OCI-LY7 (cell line): ENCODE measurements at regions not wholly inside any gene's neighbourhood (a gene's known extent, or its start where the extent isn't known, plus 50 kb on each side); places are given as distances from the start of the nearest gene placed in this dataset.

ENCODE experiments used
- EZH2phosphoT487 ChIP-seq: fragments of 200-600 bp; sonication (generic); IDR thresholded peaks from 2 replicates; pipeline ENCODE4 v1.6.1; 2018; ENCODE audit warnings: low read depth, borderline replicate concordance, mild to moderate bottlenecking, mixed run types, antibody characterized with exemption, low read length, moderate library complexity, mixed read lengths
- TF ChIP-seq, protein P1 (sequence below): fragments of 200-600 bp; sonication (generic); conservative IDR thresholded peaks from 2 replicates; pipeline ENCODE4 v1.5.1; 2014; ENCODE audit warnings: mild to moderate bottlenecking, antibody characterized with exemption, low read length, moderate library complexity, mixed read lengths

DNA sequence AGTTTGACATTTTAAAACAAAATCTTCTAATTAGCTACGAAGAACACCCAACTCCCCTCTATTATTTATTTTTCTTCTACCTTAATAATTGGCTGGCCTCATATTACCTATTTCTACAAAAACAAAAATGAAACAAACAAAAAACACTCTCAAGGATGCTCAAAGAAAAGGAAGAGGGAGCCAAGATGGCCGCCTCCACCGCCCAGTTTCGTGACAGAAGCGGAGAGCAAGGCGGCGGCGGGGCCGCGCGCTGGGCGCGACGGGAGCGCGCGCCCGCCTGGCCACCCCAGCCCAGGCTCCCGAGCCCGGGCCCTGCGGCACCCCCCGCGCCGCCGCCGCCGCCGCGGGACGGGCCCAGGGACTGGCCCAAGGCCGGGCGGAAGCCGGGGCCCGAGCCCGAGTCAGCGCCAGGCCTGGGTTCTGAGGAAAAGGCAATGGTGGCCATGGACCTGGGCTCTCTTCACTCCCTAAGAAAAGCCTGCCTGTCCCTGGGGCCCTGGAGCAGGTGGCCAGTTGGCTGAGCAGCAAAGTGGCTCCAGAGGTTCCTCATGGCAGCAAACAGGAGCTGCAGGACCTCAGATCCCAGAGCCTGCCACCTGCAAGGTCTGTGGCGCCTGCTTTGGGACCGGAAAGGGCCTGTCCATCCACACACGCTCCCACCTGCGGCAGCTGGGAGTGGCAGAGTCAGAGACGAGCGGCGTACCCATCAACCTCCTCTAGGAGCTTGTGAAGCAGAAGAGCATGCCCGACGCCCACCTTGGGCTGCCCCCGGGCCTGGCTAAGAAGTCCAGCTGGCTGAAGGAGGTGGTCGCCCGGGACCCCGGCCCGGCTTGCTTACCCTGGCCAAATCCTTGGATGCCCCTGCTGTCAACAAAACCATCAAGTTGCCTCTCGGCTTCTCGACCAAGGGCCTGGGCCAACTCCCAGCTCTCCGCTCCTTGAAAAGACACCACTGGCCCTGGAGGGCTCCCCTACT is 543.2 kb upstream of the CCDC179 start:
- TF ChIP-seq, protein P1, sequence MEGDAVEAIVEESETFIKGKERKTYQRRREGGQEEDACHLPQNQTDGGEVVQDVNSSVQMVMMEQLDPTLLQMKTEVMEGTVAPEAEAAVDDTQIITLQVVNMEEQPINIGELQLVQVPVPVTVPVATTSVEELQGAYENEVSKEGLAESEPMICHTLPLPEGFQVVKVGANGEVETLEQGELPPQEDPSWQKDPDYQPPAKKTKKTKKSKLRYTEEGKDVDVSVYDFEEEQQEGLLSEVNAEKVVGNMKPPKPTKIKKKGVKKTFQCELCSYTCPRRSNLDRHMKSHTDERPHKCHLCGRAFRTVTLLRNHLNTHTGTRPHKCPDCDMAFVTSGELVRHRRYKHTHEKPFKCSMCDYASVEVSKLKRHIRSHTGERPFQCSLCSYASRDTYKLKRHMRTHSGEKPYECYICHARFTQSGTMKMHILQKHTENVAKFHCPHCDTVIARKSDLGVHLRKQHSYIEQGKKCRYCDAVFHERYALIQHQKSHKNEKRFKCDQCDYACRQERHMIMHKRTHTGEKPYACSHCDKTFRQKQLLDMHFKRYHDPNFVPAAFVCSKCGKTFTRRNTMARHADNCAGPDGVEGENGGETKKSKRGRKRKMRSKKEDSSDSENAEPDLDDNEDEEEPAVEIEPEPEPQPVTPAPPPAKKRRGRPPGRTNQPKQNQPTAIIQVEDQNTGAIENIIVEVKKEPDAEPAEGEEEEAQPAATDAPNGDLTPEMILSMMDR = no peak
- no peak for TF ChIP-seq EZH2phosphoT487
